HEK293 (cell line): ENCODE measurements at regions not wholly inside any gene's neighbourhood (a gene's known extent, or its start where the extent isn't known, plus 50 kb on each side); places are given as distances from the start of the nearest gene placed in this dataset.

Experiments used
- CTCF ChIP-seq: fragments of 450-650 bp; formaldehyde crosslinking; IDR thresholded peaks from 2 replicates; pipeline ENCODE4 v1.5.1; 2016; ENCODE audit warnings: missing biosample characterization, missing genetic modification characterization
- GLI4 ChIP-seq: fragments of 450-650 bp; formaldehyde crosslinking; IDR thresholded peaks from 2 replicates; pipeline ENCODE4 v1.5.1; 2016; ENCODE audit warnings: missing biosample characterization, missing genetic modification characterization
- REST ChIP-seq: fragments of 450-650 bp; formaldehyde crosslinking; IDR thresholded peaks from 2 replicates; pipeline ENCODE4 v1.5.1; 2016; ENCODE audit warnings: missing biosample characterization, missing genetic modification characterization
- SP3 ChIP-seq: fragments of 450-650 bp; formaldehyde crosslinking; IDR thresholded peaks from 2 replicates; pipeline ENCODE4 v1.5.1; 2016; ENCODE audit warnings: missing biosample characterization, missing genetic modification characterization
- ZFP3 ChIP-seq: fragments of 450-650 bp; formaldehyde crosslinking; IDR thresholded peaks from 2 replicates; pipeline ENCODE4 v1.5.1; 2016; ENCODE audit warnings: low read depth, missing biosample characterization, missing genetic modification characterization
- ZNF2 ChIP-seq: fragments of 450-650 bp; formaldehyde crosslinking; IDR thresholded peaks from 2 replicates; pipeline ENCODE4 v1.5.1; 2016; ENCODE audit warnings: missing biosample characterization, missing genetic modification characterization
- ZNF202 ChIP-seq: fragments of 450-650 bp; formaldehyde crosslinking; IDR thresholded peaks from 2 replicates; pipeline ENCODE4 v1.5.1; 2016; ENCODE audit warnings: missing biosample characterization, missing genetic modification characterization, borderline replicate concordance
- ZNF223 ChIP-seq: fragments of 450-650 bp; formaldehyde crosslinking; IDR thresholded peaks from 2 replicates; pipeline ENCODE4 v1.5.1; 2016; ENCODE audit warnings: missing biosample characterization, missing genetic modification characterization
- ZNF548 ChIP-seq: fragments of 450-650 bp; formaldehyde crosslinking; IDR thresholded peaks from 2 replicates; pipeline ENCODE4 v1.5.1; 2016; ENCODE audit warnings: missing biosample characterization, missing genetic modification characterization
- ZNF623 ChIP-seq: fragments of 450-650 bp; formaldehyde crosslinking; IDR thresholded peaks from 2 replicates; pipeline ENCODE4 v1.5.1; 2016; ENCODE audit warnings: missing biosample characterization, missing genetic modification characterization
- ZNF768 ChIP-seq: fragments of 450-650 bp; formaldehyde crosslinking; IDR thresholded peaks from 2 replicates; pipeline ENCODE4 v1.5.1; 2018; ENCODE audit warnings: missing biosample characterization, mild to moderate bottlenecking, missing genetic modification characterization
- ZNF830 ChIP-seq: fragments of 450-650 bp; IDR thresholded peaks from 2 replicates; pipeline ENCODE4 v1.5.0; 2018; ENCODE audit warnings: missing biosample characterization, missing genetic modification characterization, low read depth, mild to moderate bottlenecking, moderate library complexity
- ZSCAN30 ChIP-seq: fragments of 450-650 bp; IDR thresholded peaks from 2 replicates; pipeline ENCODE4 v1.5.1; 2018; ENCODE audit warnings: missing biosample characterization, mild to moderate bottlenecking, missing genetic modification characterization, moderate library complexity

GRCh38 chr7:25280181-25280580, 51.9 kb upstream of the NPVF start:
- TF ChIP-seq SP3 (tag by site-specific recombination) (no peak), ZFP3 (tag by site-specific recombination) (no peak), CTCF (tag by site-specific recombination) (no peak), ZSCAN30 (tag by site-specific recombination) (no peak), ZNF548 (no peak), ZNF768 (tag by site-specific recombination) (no peak), GLI4 (tag by site-specific recombination) (no peak), REST (tag by site-specific recombination) (no peak), ZNF623 (no peak), ZNF830 (no peak), ZNF2 (tag by site-specific recombination) (no peak), ZNF223 (tag by site-specific recombination) (no peak), ZNF202 (tag by site-specific recombination) (no peak)
